ENCODE measurements at regions not wholly inside any gene's neighbourhood (a gene's known extent, or its start where the extent isn't known, plus 50 kb on each side); places are given as distances from the start of the nearest gene placed in this dataset.
"Not testable (repeated sequence)": the region's sequence is repeated elsewhere in the genome, so short reads cannot be mapped to it uniquely, and the experiment has no call there.

DNA sequence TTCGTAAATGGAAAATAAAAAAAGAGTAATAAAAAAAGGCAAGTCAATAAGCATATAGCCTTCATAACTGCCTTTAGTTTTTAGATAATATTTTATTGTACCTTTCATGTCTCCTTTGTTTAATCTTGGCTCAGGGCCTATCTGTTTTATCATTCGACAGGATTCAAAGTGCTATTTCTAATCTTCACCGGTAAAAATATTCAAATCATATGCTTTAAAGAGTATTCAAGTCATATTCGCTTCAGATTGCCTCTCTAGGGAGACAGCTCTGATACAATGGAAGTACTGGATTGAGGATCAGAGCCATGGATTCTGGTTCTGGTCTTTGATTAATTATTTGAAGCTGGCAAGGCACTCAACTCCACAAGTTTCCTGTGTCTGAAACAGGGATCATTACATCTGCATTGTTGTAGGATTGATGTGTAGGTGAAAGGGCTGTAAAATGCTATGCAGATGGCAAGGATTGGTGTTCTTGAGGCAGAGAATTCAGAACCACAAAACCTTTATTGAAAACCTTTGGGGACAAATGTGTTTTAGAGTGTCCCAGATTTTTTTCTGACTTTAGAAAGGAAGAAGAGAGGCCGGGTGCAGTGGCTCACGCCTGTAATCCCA is 84.3 kb upstream of the RAPH1 start:
- no peaks in the 10 kb centered on the region for H3K27me3 ChIP-seq (ENCODE audit: control insufficient read depth, insufficient read depth, low read length)
- TF ChIP-seq, protein P1, sequence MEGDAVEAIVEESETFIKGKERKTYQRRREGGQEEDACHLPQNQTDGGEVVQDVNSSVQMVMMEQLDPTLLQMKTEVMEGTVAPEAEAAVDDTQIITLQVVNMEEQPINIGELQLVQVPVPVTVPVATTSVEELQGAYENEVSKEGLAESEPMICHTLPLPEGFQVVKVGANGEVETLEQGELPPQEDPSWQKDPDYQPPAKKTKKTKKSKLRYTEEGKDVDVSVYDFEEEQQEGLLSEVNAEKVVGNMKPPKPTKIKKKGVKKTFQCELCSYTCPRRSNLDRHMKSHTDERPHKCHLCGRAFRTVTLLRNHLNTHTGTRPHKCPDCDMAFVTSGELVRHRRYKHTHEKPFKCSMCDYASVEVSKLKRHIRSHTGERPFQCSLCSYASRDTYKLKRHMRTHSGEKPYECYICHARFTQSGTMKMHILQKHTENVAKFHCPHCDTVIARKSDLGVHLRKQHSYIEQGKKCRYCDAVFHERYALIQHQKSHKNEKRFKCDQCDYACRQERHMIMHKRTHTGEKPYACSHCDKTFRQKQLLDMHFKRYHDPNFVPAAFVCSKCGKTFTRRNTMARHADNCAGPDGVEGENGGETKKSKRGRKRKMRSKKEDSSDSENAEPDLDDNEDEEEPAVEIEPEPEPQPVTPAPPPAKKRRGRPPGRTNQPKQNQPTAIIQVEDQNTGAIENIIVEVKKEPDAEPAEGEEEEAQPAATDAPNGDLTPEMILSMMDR (IDR thresholded peaks at IDR 0.05) = no peak
- no peak overlapping the region for H3K27ac ChIP-seq
- no peaks in the 10 kb centered on the region for H3K79me2 ChIP-seq
- H3K9ac ChIP-seq = no peak overlapping the region
- no peak overlapping the region for H3K4me3 ChIP-seq (ENCODE audit: low read depth, low read length)
- no peaks in the 10 kb centered on the region for H3K36me3 ChIP-seq (ENCODE audit: control insufficient read depth, insufficient read depth, low read length)
- H2AFZ ChIP-seq = no peak overlapping the region
- no peaks in the 10 kb centered on the region for H3K9me3 ChIP-seq (ENCODE audit: control insufficient read depth, low read length)
- H3K4me2 ChIP-seq (ENCODE audit: low read length) = no peak overlapping the region
- H3K4me1 ChIP-seq = no peaks in the 10 kb centered on the region

DNA sequence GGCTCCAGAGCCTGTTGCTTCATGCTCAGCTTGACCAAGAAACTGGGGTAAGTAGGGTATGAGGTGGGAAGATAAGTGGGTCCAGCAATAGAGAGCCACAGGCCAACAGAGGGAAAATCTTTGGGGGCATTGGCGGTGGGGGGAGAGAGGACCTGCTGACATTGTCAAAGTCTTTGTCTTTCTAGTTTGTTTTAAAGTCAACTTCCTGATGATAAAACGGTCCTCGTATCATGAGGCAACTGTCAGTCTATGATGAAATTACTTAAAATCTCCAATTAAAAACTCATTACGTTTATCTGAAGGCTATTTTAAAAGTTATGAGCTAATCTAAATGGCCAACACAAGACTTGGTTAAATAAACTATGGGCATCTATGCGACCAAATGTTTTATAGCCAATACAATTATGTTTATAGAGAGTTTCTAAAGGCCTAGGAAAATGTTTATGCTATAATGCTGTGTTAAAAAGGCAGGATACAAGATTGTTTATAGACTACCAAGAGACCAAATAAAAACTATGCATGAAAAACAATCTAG is 84.4 kb upstream of the CD28 start:
- Histone ChIP-seq H2AFZ (no peak overlapping the region), H3K27ac (no peak overlapping the region), H3K9ac (no peak overlapping the region), H3K9me3 (ENCODE audit: control insufficient read depth, low read length) (no peaks in the 10 kb centered on the region), H3K36me3 (ENCODE audit: control insufficient read depth, insufficient read depth, low read length) (no peaks in the 10 kb centered on the region), H3K4me1 (peaks cover 5% of the 10 kb centered on the region), H3K27me3 (ENCODE audit: control insufficient read depth, insufficient read depth, low read length) (no peaks in the 10 kb centered on the region), H3K4me2 (ENCODE audit: low read length) (no peak overlapping the region), H3K79me2 (no peaks in the 10 kb centered on the region), H3K4me3 (ENCODE audit: low read depth, low read length) (no peak overlapping the region)
- TF ChIP-seq, protein P1 (IDR thresholded peaks at IDR 0.05) = no peak

DNA sequence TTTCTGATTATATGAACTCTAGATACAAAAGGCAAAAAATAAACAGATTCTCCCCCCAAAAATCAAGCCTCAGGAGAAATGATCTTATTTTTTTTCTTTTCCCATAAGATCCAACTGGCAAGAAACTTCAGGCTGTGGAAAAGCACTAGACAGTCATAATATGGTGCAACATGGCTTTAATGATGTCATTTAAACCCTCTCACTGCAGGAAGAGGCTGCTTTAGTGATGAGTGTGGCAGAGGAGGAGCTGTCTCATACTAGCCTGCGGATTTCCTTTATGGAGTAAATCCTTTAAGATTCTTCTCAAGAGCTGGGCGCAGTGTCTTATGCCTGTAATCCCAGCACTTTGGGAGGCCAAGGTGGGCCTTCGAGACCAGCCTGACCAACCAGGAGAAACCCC is 83.3 kb upstream of the CD28 start:
- TF ChIP-seq, protein P1 (IDR thresholded peaks at IDR 0.05) = no peak
- Histone ChIP-seq H3K27ac (no peak overlapping the region), H3K9me3 (ENCODE audit: control insufficient read depth, low read length) (no peaks in the 10 kb centered on the region), H3K9ac (no peak overlapping the region), H3K4me2 (ENCODE audit: low read length) (no peak overlapping the region), H3K4me1 (peaks cover 9% of the 10 kb centered on the region), H3K27me3 (ENCODE audit: control insufficient read depth, insufficient read depth, low read length) (no peaks in the 10 kb centered on the region), H3K79me2 (no peaks in the 10 kb centered on the region), H3K36me3 (ENCODE audit: control insufficient read depth, insufficient read depth, low read length) (no peaks in the 10 kb centered on the region), H3K4me3 (ENCODE audit: low read depth, low read length) (no peak overlapping the region), H2AFZ (no peak overlapping the region)

DNA sequence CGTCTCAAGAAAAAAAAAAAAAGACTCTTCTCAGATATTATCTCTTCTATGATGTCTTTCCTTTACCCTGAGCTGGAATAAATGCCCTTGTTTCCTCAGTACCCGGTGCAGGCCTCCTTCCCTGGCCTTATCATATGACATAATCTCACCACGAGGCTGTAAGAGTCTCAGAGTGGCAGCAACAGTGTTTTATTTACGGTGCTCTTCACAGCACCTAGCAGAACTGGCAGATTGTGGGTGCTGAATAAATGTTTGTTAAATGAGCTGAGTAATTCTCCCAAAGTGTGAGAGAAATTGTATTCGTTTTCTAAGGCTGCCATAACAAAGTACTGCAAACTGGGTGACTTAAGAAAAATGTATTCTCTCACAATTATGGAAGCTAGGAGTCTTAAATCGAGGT is 82.8 kb upstream of the CD28 start:
- Histone ChIP-seq H3K4me2 (ENCODE audit: low read length) (no peak overlapping the region), H3K27ac (no peak overlapping the region), H3K36me3 (ENCODE audit: control insufficient read depth, insufficient read depth, low read length) (no peaks in the 10 kb centered on the region), H3K9me3 (ENCODE audit: control insufficient read depth, low read length) (no peaks in the 10 kb centered on the region), H3K79me2 (no peaks in the 10 kb centered on the region), H2AFZ (peak overlapping the region; percentile 2), H3K27me3 (ENCODE audit: control insufficient read depth, insufficient read depth, low read length) (no peaks in the 10 kb centered on the region), H3K9ac (no peak overlapping the region), H3K4me1 (peaks cover 9% of the 10 kb centered on the region), H3K4me3 (ENCODE audit: low read depth, low read length) (no peak overlapping the region)
- TF ChIP-seq, protein P1 (IDR thresholded peaks at IDR 0.05) = no peak

DNA sequence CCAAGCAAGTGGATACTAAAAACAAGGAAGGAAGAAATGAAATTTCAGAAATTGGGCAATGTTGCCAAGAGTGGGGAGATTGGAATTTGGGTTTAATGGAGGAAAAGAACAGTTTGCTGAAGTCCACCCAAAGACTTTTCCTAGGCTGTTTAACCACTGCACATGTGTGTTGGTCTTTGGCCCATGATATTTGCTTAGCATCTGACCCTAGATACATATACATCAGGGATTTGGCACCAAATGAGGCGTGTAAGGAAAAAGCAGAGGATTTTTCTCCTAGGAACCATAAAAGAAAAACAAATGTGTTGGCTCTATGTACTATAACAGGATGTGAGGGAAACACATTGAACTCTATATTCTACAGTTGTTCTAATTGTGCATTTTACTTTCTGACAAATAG is 80.7 kb upstream of the CD28 start:
- H3K9ac ChIP-seq = no peak overlapping the region
- H3K27ac ChIP-seq = no peak overlapping the region
- no peaks in the 10 kb centered on the region for H3K27me3 ChIP-seq (ENCODE audit: control insufficient read depth, insufficient read depth, low read length)
- peaks cover 9% of the 10 kb centered on the region for H3K4me1 ChIP-seq
- no peak overlapping the region for H3K4me3 ChIP-seq (ENCODE audit: low read depth, low read length)
- no peak overlapping the region for H3K4me2 ChIP-seq (ENCODE audit: low read length)
- TF ChIP-seq, protein P1 (IDR thresholded peaks at IDR 0.05) = no peak
- H3K79me2 ChIP-seq = no peaks in the 10 kb centered on the region
- H3K36me3 ChIP-seq (ENCODE audit: control insufficient read depth, insufficient read depth, low read length) = no peaks in the 10 kb centered on the region
- no peak overlapping the region for H2AFZ ChIP-seq
- no peaks in the 10 kb centered on the region for H3K9me3 ChIP-seq (ENCODE audit: control insufficient read depth, low read length)

DNA sequence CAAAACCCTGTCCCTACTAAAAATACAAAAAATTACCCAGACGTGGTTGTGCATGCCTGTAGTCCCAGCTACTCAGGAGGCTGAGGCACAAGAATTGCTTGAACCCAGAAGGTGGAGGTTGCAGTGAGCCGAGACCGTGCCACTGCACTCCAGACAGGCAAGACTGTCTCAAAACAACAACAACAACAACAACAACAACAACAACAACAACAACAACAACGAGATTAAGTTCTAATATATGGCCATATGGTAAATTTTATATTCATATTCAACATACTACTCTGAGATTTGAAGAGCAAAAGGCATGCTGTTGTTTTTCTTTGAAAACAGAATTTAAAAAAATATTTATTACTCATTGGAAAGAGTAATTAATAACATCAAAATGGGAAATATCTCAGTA is 80.2 kb upstream of the CD28 start:
- not testable (repeated sequence) for H3K9me3 ChIP-seq (ENCODE audit: control insufficient read depth, low read length); H3K27ac ChIP-seq; H3K4me2 ChIP-seq (ENCODE audit: low read length); H3K4me3 ChIP-seq (ENCODE audit: low read depth, low read length); H3K79me2 ChIP-seq; H3K9ac ChIP-seq; H3K36me3 ChIP-seq (ENCODE audit: control insufficient read depth, insufficient read depth, low read length); H3K27me3 ChIP-seq (ENCODE audit: control insufficient read depth, insufficient read depth, low read length)
- H2AFZ ChIP-seq = peak overlapping the region; percentile 6
- peaks cover 13% of the 10 kb centered on the region for H3K4me1 ChIP-seq
